ENCODE measurements at regions not wholly inside any gene's neighbourhood (a gene's known extent, or its start where the extent isn't known, plus 50 kb on each side); places are given as distances from the start of the nearest gene placed in this dataset.

DNA sequence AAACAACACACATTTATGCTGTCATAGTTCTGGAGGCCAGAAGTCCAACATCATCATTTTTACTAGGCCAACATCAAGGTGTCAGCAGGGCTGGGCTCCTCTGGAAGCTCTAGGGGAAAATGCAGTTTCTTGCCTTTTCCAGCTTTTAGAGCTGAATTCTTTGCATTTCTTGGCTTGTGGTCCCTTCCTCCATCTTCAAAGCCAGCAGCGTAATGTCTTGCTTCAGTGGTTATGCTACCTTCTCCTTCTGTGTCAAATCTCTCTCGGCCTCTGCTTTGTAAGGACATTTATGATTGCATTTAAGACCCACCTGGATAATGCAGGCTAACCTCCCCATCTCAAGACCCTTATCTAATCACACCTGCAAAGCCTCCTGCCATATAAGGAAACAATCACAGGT is 66.5 kb upstream of the ANKRD1 start:
- Mint-ChIP-seq H3K27ac (no peak overlapping the region), H3K9me3 (no peaks in the 10 kb centered on the region), H3K27me3 (no peaks in the 10 kb centered on the region), H3K36me3 (ENCODE audit: low read depth) (no peaks in the 10 kb centered on the region), H3K4me1 (peaks cover 28% of the 10 kb centered on the region), H3K4me3 (no peak overlapping the region)
- CTCF ChIA-PET = no interaction called here
- ATAC-seq (ENCODE audit: low read depth) (no peak), DNase-seq (no peak)
- intact Hi-C loops (cut with micrococcal nuclease) = no loop called here
- TF ChIP-seq CTCF (IDR thresholded peaks at IDR 0.05) = no peak
- POLR2A ChIA-PET = no interaction called here

DNA sequence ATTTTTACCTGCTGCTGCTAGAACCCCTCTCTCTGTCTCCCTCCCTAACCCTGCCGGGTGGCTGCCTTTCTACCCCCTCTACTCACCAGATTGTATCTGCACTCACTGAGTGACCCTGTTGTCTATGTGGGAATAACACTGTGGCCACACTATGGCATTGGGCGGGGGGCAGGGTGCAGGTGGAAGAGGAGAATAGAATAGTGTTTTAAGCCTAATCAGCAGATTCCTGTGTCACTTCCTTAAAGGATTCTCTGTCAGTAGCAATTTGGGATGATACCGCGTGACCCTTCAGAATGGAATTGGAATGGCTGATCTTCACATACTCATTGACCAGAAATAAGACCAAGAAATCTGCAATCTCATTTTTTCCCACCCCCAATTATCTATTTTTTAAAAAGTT is 67.1 kb upstream of the ANKRD1 start:
- H3K9me3 Mint-ChIP-seq = no peaks in the 10 kb centered on the region
- ChIA-PET POLR2A (no interaction called here), CTCF (interaction anchor here (1.2 kb wide), 1 partner anchor 11 kb away, joined by 4 read pairs; no protein-coding TSS in a partner anchor)
- TF ChIP-seq CTCF (IDR thresholded peaks at IDR 0.05) = no peak
- ATAC-seq (ENCODE audit: low read depth) = no peak
- H3K36me3 Mint-ChIP-seq (ENCODE audit: low read depth) = no peaks in the 10 kb centered on the region
- no peak for DNase-seq
- intact Hi-C loops (cut with micrococcal nuclease) = no loop called here
- peaks cover 31% of the 10 kb centered on the region for H3K4me1 Mint-ChIP-seq
- no peaks in the 10 kb centered on the region for H3K27me3 Mint-ChIP-seq
- H3K27ac Mint-ChIP-seq = no peak overlapping the region
- no peak overlapping the region for H3K4me3 Mint-ChIP-seq

DNA sequence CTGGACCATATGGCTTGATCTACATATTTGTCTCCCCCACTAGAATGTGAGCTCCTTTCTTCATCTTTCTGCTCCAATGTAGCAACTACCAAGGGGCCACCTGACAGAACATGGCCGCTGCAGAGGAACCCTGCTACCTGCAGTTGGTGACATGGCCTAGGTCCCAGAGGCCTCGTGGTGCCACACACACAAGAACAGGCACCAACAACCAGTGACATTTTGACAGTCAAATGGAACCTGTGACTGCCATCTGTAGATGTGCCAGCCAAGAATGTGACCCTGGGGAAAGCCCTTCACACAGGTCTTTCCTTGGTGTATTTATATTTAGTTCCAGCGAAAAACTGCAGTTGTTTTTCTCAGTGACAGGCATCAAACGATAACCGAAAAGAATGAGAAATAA is 67.9 kb upstream of the ANKRD1 start:
- intact Hi-C loops (cut with micrococcal nuclease) = no loop called here
- peak overlapping the region; percentile 30 for H3K27ac Mint-ChIP-seq
- DNase-seq = no peak
- H3K36me3 Mint-ChIP-seq (ENCODE audit: low read depth) = no peaks in the 10 kb centered on the region
- H3K4me1 Mint-ChIP-seq = peaks cover 36% of the 10 kb centered on the region
- ATAC-seq (ENCODE audit: low read depth) = no peak
- no peaks in the 10 kb centered on the region for H3K9me3 Mint-ChIP-seq
- CTCF ChIA-PET = interaction anchor here (0.8 to 1.2 kb wide), 2 partner anchors 10 to 100 kb away, joined by 3 to 4 read pairs; no protein-coding TSS in a partner anchor
- no peak for TF ChIP-seq CTCF (IDR thresholded peaks at IDR 0.05)
- no peak overlapping the region for H3K4me3 Mint-ChIP-seq
- H3K27me3 Mint-ChIP-seq = no peaks in the 10 kb centered on the region
- POLR2A ChIA-PET = no interaction called here

DNA sequence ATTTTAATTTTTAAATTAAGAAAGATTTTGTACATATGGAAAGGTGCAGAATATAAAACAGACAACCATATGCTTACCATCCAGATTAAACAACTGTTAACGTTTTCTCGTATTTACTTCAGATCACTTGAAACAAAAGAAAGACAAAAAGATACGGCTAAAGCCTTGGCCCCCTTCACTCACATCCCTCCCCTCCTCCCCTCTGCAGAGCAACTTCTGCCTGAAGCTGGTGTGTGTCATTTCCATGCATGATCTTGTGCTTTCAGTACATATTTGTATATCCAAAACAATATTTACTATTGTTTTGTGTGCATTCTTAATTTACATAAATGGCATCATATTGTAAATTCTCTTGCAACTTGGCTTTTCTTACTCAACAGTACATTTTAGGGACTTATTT is 68.5 kb upstream of the ANKRD1 start:
- Mint-ChIP-seq H3K36me3 (ENCODE audit: low read depth) (no peaks in the 10 kb centered on the region), H3K27me3 (no peaks in the 10 kb centered on the region), H3K9me3 (no peaks in the 10 kb centered on the region), H3K4me1 (peaks cover 36% of the 10 kb centered on the region), H3K27ac (no peak overlapping the region), H3K4me3 (no peak overlapping the region)
- POLR2A ChIA-PET = no interaction called here
- no peak for TF ChIP-seq CTCF (IDR thresholded peaks at IDR 0.05)
- intact Hi-C loops (cut with micrococcal nuclease) = no loop called here
- ATAC-seq (ENCODE audit: low read depth) (no peak), DNase-seq (no peak)
- CTCF ChIA-PET = interaction anchor here (0.8 to 1.2 kb wide), 2 partner anchors 10 to 99 kb away, joined by 3 to 4 read pairs; no protein-coding TSS in a partner anchor

DNA sequence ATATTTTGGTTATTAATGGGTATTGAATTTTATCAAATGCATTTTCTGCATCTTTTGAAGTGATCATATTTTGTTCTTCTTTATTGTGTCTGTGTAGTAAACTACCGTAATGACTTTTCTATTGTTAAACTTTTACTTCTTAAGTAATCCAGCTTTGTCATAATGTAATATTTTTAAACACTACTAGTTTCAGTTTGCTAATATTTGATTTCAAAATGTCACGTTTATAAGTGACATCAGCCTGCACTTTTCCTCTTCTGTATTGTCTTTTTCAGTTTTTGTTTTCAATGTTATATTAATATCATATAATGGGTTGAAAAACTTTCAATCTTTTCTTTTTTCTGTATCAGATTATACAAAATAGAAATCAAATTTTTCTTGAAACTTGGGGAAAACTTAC is 71.6 kb upstream of the ANKRD1 start:
- POLR2A ChIA-PET = interaction anchor here (1.1 to 1.7 kb wide), 3 partner anchors 10 to 14 kb away, joined by 4 to 5 read pairs (median 5); no protein-coding TSS in a partner anchor
- no peak for TF ChIP-seq CTCF (IDR thresholded peaks at IDR 0.05)
- DNase-seq (no peak), ATAC-seq (ENCODE audit: low read depth) (no peak)
- Mint-ChIP-seq H3K36me3 (ENCODE audit: low read depth) (no peaks in the 10 kb centered on the region), H3K4me3 (no peak overlapping the region), H3K9me3 (no peaks in the 10 kb centered on the region), H3K27me3 (no peaks in the 10 kb centered on the region), H3K4me1 (peaks cover 39% of the 10 kb centered on the region), H3K27ac (no peak overlapping the region)
- intact Hi-C loops (cut with micrococcal nuclease) = no loop called here
- CTCF ChIA-PET = no interaction called here

Data from activated B cell treated with CpG ODN at 0.5 μM for 24 hours (primary cell).